ENCODE measurements at regions not wholly inside any gene's neighbourhood (a gene's known extent, or its start where the extent isn't known, plus 50 kb on each side); places are given as distances from the start of the nearest gene placed in this dataset.

DNA sequence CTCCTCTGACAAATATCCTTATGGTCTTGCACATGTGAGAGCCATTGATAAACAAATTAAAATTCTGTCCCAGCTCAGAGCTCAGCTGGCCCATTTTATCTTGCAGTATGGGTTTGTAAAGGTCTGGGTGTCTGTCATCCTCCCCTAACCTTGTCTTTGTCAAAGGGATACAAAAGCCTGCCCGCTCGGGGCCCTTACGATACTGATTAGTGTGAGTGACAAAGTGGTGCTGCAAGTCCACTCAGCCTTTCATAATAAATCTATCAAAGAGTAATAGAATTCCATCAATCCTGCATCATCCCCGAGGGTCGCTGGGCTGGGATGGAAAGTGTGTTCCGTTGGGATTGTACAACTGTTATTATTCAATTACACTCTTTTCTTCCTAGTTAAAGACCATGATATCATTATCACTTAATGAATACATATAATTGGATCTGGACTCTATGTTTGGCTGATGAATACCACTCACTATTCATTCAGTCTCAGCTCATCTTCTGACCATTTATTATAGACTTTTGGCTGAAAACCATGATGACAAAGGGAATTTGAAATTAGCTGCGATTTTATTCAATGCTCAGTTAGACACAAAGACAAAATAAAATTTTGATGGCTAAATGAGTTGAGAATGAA lies 122.5 kb upstream of the FOXD3 start:
- no peak for DNase-seq (ENCODE audit: low spot score)

DNA sequence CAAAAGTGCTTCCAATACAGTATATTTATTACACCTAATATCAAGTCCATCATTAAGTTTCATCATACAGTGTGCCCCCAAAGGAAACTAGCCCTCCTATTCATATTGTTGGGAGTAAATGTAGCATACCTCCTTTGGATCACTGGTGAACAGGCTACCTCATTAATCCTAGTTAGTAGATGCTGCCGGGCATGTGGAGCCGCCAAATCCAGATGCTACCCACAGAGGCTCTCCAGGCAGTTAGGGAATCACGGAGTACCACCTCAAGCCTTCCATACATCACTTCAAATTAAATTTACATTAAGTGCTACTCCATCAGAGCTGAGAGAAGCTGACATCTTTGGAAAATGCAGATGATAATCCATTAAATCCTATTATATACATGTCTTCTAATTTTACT lies 121.7 kb upstream of the FOXD3 start:
- no peak for DNase-seq (ENCODE audit: low spot score)

DNA sequence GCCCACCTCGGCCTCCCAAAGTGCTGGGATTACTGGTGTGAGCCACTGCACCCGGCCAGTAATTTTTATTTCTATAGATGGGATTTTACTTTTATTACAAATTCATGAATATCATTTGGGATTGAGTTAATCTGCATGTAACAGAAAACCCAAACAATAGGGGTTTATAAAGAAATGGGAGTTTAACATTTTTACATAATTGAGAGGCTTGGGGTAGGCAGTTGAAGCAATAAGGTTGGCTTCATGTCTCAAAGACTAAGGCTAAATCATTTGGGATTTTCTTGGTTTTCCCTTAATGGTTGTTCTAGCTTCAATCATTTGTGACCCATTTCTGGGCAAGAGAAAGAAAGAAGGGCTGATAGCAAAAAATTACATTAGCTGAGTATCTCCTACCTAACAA lies 118.7 kb upstream of the FOXD3 start:
- DNase-seq (ENCODE audit: low spot score), result no peak

DNA sequence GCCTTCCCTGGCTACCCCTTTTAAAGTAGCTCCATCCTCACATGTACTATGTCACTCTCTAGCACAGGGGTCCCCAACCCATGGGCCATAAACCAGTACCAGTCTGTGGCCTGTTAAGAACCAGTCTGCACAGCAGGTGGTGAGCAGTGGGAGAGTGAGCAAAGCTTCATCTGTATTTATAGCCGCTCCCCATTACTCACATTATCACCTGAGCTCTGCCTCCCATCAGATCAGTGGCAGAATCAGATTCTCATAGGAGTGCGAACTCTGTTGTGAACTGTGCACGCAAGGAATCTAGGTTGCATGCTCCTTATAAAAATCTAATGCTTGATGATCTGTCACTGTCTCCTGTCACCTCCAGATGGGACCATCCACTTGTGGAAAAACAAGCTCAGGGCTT lies 116.6 kb upstream of the FOXD3 start:
- no peak for DNase-seq (ENCODE audit: low spot score)

DNA sequence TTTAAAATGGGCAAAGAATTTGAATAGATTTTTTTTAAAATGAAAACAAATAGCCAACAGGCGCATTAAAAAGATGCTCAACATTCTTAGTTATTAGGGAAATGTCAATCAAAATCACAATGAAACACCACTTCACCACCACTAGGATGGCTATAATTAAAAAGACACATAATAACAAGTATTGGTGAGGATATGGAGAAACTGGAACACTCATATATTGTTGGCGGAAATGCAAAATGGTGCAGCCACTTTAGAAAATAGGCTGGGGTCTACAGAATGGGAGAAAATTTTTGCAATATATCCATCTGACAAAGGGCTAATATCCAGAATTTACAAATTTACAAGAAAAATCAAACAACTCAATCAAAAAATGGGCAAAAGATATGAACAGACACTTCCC lies 107.8 kb upstream of the FOXD3 start:
- DNase-seq (ENCODE audit: low spot score), result no peak

DNA sequence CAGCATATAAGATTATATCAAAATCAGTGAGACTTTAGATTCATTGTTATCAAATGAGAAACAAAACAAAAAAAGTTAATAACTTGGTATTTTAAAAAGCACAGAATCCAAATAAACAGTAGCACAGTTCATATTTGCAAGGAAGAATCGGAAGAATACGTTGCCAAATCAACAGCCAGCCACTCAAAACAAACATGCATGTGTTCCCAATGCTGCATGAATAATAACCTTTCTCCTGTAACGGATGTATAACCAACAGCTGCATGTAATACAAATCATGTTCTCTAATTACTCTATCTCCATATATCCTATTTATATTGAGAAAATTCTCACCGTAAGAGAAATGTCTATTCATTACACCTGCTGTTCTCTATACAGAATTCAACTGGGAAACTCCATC lies 98.9 kb upstream of the FOXD3 start:
- no peak for DNase-seq (ENCODE audit: low spot score)

DNA sequence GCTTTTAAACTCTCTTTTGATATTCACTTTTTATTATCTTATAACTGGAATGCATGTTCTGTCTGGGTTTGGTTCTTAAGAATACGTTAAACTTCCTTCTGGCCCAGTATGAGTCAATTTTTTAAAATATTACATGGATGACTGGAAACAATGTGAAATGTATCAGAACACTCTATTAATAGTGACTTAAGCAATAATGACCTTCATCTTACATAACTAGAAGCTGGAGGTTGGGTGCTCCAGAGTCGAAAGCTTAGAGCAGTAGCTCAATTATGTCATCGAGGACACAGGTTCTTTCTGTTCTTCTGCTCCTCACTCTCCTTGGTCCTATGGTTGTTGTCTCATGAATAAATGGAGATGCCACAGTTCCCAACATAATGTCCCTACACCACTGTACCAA lies 91.6 kb upstream of the FOXD3 start:
- DNase-seq (ENCODE audit: low spot score), result no peak

DNA sequence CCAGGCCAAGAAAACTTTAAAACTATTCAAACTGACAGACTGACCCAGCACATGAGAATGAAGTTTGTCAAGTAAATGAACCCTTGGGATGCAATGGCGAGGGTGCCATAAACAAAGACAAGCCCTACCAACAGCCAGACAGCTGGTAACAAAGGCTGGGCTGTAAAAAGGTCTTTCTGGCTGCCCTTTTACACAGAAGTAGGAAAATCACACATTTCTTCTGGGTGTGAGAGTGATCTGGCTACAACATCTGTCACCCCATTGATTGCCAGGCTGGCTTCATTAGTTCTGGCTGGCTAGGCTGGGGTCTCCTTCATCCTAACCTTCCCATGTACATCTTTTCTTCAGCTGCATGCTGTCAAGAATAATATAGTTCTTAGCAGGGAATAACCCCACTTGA lies 83.6 kb upstream of the FOXD3 start:
- no peak for DNase-seq (ENCODE audit: low spot score)

DNA sequence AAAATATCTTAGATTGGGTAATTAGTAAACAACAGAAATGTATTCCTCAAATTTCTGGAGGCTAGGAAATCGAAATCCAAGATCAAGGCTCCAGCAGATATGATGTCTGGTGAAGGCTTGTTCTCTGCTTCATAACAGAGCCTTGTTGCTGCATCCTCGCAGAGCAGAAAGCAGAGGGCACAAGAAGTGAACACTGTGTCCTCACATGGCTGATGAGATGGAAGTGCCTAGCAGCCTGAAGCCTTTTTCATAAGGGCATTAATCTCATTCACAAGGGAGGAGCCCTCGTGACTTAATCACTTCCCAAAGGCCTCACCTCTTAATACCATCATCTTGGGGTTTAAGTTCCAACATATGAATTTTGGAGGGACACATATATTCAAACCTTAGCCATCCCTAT lies 77.2 kb upstream of the FOXD3 start:
- DNase-seq (ENCODE audit: low spot score), result no peak

DNA sequence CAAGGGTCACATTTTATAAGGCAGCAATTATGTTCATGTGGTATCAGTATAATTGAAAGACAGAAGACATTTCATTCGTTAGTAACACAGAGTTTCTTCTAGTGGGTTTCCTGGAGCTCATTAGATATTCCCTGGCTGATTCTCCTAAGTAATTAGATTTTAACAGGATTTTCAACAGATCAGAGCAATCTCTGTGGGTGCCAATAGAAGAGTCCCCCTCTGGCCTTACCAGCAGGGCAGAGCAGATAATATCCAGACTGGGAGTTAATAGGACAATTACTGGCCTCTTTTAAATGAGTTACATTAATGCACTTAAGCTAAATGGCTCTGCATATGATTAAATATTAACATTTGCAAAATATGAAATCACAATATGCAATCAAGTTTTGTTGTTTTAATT lies 74.2 kb upstream of the FOXD3 start:
- DNase-seq (ENCODE audit: low spot score), result no peak

DNA sequence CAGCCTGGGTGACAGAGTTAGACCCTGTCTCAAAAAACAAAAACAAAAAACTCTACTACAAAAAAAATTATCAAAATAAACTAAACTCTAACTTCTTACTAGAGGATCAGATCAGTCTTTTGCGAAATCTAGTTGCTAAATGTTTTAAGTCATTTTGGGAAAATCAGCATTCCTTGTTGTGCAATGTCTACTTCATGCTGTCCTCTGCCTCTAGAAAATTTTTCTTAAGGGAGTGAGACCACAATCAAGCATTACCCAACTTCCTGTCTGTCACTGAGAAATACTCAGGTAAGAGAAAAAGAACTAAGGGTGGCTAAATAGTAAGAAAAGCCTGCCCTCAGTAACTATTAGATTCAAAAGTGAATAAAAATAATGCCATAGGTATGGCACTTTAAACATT lies 67.2 kb upstream of the FOXD3 start:
- no peak for DNase-seq (ENCODE audit: low spot score)

DNA sequence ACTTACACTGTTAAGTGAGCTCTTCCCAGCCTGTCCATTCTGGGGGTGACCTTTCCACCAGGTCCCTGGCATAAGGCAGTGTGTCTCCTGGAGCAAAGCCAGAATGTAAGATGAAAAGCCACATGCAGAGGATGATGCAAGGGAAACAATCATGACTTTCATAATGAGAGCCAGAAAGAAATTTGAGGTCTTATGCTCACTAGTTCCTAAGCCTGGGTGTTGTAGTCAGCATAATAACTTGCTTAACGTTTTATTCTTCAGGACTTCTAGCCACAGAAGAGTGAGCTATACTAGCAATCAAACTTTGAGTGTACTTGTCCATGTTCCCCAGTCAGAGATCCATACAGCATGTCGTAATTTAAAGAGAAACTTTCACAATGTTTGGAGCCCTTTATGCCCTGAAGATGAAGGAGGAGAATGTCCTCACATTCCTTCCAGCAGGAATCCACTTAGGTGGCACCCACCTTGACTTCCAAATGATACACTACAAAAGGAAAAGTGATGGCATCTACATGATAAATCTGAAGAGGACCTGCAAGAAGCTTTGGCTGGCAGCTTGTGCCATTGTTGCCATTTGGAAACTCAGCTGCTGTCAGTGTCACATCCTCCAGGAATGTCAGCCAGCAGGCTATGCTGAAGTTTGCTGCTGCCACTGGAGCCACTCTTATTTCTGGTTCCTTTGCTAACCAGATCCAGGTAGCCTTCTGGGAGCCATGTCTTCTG lies 60.5 kb upstream of the FOXD3 start:
- DNase-seq (ENCODE audit: low spot score), result no peak

DNA sequence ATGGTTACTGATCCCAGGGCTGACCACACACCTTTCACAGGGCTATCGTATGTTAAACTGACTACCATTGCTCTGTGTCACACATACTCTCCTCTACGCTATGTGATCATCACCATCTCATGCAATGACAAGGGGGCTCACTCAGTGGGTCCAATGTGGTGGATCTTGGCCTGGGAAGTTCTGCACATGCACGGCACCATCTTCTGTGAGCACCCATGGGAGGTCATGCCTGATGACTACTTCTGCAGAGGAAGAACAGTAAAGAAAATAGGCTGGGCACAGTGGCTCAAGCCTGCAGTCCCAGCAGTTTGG lies 60.0 kb upstream of the FOXD3 start:
- no peak for DNase-seq (ENCODE audit: low spot score)

DNA sequence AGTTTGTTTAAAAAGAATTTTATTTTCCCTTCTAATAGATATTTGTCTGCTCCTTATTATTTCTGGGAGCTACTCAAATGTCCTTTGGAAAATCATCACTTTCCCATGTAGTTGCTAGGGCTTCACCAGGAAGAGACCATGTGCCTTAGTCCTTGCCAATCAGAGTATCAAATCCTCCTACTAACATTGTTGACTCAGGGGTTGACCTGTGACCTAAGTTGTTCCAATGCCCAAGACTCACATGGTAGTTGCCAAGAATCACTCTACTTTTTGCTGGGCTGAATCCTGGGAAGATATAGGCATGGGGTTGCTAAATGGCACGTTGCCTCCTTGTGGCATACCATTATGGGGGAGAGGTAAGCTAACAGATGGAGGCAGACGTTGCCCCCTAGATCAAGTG lies 58.2 kb upstream of the FOXD3 start:
- DNase-seq (ENCODE audit: low spot score), result no peak

DNA sequence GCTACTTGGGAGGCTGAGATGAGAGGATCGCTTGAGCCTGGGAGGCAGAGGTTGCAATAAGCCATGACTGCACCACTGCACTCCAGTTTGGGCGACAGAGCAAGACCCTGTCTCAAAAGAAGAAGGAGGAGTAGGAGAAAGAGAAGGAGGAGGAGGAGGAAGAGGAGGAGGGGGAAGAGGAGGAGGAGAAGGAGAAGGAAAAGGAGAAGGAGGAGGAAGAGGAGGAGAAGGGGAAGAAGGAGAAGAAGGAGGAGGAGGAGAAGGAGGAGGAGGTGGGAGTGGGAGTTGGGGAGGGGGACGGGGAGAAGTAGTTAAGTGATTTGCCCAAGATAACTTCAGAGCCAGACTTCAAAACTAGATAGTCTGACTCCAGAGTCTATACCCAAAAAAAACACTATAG lies 55.5 kb upstream of the FOXD3 start:
- DNase-seq (ENCODE audit: low spot score), result no peak

DNA sequence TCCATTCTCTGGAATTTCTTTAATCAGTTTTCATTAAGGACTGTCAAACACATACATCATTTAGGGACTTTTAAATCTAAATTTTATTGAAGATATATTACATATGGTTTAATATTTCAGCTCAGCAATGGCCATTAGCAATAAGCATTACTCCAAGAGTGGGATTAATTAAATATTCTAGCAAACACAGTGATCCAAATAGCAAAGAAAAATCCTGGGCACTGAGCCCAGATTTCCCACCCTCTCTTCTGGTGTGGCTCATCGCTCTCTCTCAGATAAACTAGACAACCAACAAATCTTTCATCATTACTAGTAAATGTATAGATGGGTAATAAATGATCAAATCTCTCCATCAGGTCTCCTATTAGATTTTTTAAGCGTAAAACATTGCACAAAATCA lies 53.5 kb upstream of the FOXD3 start:
- DNase-seq (ENCODE audit: low spot score), result no peak

DNA sequence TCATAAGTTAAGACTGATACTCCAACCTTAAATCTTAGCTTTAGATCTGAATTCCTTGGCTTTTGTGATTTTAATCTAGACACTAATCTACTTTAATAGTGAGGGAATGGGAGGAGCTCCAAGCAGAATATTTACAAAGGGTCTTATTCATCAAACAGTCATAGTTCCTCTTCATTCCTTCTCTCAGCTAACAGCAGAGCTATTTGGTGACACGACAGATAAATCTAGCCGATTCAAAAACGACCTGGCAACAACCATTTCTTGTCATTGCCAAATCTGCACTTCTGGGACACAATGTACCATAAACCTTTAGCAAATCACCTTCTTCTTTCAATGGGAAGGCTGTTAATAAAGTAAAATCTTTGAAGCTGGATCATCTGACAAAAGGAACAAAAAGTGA lies 52.8 kb upstream of the FOXD3 start:
- DNase-seq (ENCODE audit: low spot score), result no peak

All from iPS-NIHi11 (cell line).